ENCODE measurements at regions not wholly inside any gene's neighbourhood (a gene's known extent, or its start where the extent isn't known, plus 50 kb on each side); places are given as distances from the start of the nearest gene placed in this dataset.

- TF ChIP-seq STAT5A (IDR thresholded peaks at IDR 0.05; ENCODE audit: borderline replicate concordance, low read length) (no peak), JUNB (CRISPR knock-in tag; conservative IDR thresholded peaks at IDR 0.05) (no peak), BRD9 (IDR thresholded peaks at IDR 0.05; ENCODE audit: low read depth, partially characterized antibody) (no peak), SRSF3 (IDR thresholded peaks at IDR 0.05; ENCODE audit: insufficient read depth, low read length) (no peak), NFXL1 (CRISPR knock-in tag; IDR thresholded peaks at IDR 0.05) (no peak), ATF4 (CRISPR knock-in tag; IDR thresholded peaks at IDR 0.05) (no peak)
Observed at GRCh38 chr9:14466828-14467227, 152.9 kb upstream of the NFIB start (continued).

- H3K4me1 ChIP-seq (replicated peaks in 1 of 2; ENCODE audit: control insufficient read depth in 2 of 2, insufficient read depth in 2 of 2, low read length in 2 of 2), result no peaks in the 10 kb centered on the region; a peak in 1 of 5 replicates
- TF ChIP-seq BCL6 (CRISPR knock-in tag; IDR thresholded peaks at IDR 0.05) (no peak), CBFB (CRISPR knock-in tag; IDR thresholded peaks at IDR 0.05) (no peak), NELFE (IDR thresholded peaks at IDR 0.05; ENCODE audit: insufficient read depth, insufficient read length) (no peak), PHTF2 (CRISPR knock-in tag; IDR thresholded peaks at IDR 0.05) (no peak), NRF1 (conservative IDR thresholded peaks at IDR 0.05 in 1 of 2, IDR thresholded peaks at IDR 0.05 in 1 of 2) (no peak), SAP30 (IDR thresholded peaks at IDR 0.05; ENCODE audit: borderline replicate concordance, insufficient read depth, low read depth, low read length, poor library complexity, severe bottlenecking) (no peak), WHSC1 (IDR thresholded peaks at IDR 0.05; ENCODE audit: low read length) (no peak), MYC (IDR thresholded peaks at IDR 0.05; ENCODE audit: low read depth, low read length) (no peak), MYC (CRISPR knock-in tag; IDR thresholded peaks at IDR 0.05; ENCODE audit: borderline replicate concordance, low read depth) (no peak), MAFF (IDR thresholded peaks at IDR 0.05; ENCODE audit: low read length) (no peak), NCOA1 (IDR thresholded peaks at IDR 0.05; ENCODE audit: low read depth) (no peak), ZNF583 (CRISPR knock-in tag; IDR thresholded peaks at IDR 0.05) (no peak), ATF6 (CRISPR knock-in tag; IDR thresholded peaks at IDR 0.05) (no peak), ZNF23 (CRISPR knock-in tag; IDR thresholded peaks at IDR 0.05) (no peak), MIER1 (IDR thresholded peaks at IDR 0.05; ENCODE audit: low read depth) (no peak)
- H3K4me3 ChIP-seq, result no peak overlapping the region
- no peak for DNase-seq (ENCODE audit: extremely low read depth in 1 of 4, low spot score in 3 of 4)
- POLR2A ChIA-PET, result no interaction called here
- no peak overlapping the region for H3K9ac ChIP-seq (ENCODE audit: insufficient read depth in 1 of 2, low read depth in 2 of 2, low read length in 2 of 2)
- FAIRE-seq, result no peak
- intact Hi-C loops (cut with micrococcal nuclease) (loop anchor here (5.0 to 10.0 kb wide), 3 partner anchors 151 to 668 kb away; no protein-coding TSS in a partner anchor), in situ Hi-C loops (cut with MboI) (loop anchor here (5.0 kb wide), 1 partner anchor 191 kb away; no protein-coding TSS in a partner anchor)
- H3K27ac ChIP-seq (ENCODE audit: extremely low read depth, low read depth, low read length), result no peak overlapping the region
- CTCF ChIA-PET (ENCODE audit: low intra/inter-chr PET ratio), result interaction anchor here (0.8 to 1.1 kb wide), 2 partner anchors 195 to 197 kb away, joined by 3 to 4 read pairs; no protein-coding TSS in a partner anchor
- H3K4me2 ChIP-seq (ENCODE audit: insufficient read depth, low read length), result no peak overlapping the region
- H3K79me2 ChIP-seq (ENCODE audit: control insufficient read depth, insufficient read depth, low read length), result no peaks in the 10 kb centered on the region
- no peaks in the 10 kb centered on the region for H3K9me3 ChIP-seq (replicated peaks; ENCODE audit: control insufficient read depth, insufficient read depth, low read depth, low read length)
- H2AFZ ChIP-seq (ENCODE audit: low read depth, low read length), result no peak overlapping the region
- no peaks in the 10 kb centered on the region for H3K9me1 ChIP-seq (ENCODE audit: control insufficient read depth, insufficient read depth, low read length)
- no peaks in the 10 kb centered on the region for H4K20me1 ChIP-seq (replicated peaks; ENCODE audit: control insufficient read depth, insufficient read depth, low read length)
- WGBS (ENCODE audit: insufficient coverage, low coverage, missing lambda C conversion rate), result 75% methylated on average over 7 of the region's 7 CpGs
- H3K36me3 ChIP-seq (ENCODE audit: control insufficient read depth, insufficient read depth, low read length), result no peaks in the 10 kb centered on the region
- no TSS peak for BruUV-seq (replicated peaks)
- no peak for ATAC-seq
- H3K27me3 ChIP-seq (ENCODE audit: control insufficient read depth in 2 of 2, insufficient read depth in 2 of 2, low read length in 2 of 2), result no peaks in the 10 kb centered on the region
Observed at GRCh38 chr9:14466429-14466818, 152.5 kb upstream of the NFIB start.

Data from K562 (cell line).